ENCODE measurements at regions not wholly inside any gene's neighbourhood (a gene's known extent, or its start where the extent isn't known, plus 50 kb on each side); places are given as distances from the start of the nearest gene placed in this dataset.

DNA sequence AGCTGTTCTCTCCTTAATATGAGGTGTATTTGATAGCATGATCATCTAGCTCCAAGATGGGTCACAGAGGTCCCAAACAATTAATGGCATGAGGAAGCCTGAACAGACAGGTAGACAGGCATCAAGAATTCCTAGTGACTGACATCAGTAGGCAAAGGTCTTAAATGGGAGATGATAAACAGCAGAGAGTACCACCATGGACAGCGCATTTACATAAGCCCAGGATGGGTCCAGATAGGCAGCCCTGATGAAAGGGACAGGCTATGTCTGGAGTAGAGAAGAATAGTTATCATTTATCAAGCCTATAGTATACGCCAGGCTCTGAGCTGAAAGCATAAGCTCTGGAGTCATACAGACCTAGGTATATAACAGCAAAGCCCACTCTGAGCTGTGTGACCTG is 434.7 kb upstream of the SETBP1 start:
- DNase-seq, result no peak

DNA sequence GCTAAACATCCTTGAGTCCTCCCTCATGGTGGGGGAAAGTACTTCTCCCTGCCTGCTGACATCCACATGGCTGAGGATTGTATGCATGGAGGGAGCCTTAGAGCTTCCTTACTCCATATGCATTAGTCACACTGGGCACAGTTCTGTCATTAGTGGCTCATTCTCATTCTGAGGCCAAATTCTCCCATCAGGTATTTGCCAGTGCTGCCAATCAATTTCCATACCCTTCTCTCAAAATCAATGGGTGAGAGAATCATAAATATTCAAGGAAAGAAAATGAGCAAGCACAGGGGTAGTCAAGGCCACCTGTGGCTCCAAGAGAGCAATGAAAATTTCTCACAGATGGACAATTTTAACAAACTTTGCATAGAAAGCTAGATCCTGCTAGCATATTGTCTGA is 422.6 kb upstream of the SETBP1 start:
- no peak for DNase-seq

DNA sequence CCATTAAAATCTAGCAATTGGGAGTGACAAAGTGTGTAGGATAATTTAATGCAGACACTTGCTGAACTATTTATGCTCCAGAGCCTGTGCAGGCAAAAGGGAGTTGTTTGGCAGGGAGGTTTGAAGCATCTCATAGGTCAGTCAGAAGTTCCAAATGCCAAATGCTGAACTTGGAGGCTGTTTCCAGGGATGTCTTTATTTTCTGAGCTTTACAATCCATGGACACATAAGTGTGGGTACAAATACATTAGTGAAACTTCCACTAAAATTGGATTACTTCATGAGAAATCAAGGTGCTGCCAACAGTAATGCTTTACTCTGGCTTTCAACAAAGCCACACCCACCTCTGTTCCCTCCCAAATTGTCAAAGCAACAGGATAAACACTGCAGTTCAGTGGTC is 422.1 kb upstream of the SETBP1 start:
- no peak for DNase-seq

DNA sequence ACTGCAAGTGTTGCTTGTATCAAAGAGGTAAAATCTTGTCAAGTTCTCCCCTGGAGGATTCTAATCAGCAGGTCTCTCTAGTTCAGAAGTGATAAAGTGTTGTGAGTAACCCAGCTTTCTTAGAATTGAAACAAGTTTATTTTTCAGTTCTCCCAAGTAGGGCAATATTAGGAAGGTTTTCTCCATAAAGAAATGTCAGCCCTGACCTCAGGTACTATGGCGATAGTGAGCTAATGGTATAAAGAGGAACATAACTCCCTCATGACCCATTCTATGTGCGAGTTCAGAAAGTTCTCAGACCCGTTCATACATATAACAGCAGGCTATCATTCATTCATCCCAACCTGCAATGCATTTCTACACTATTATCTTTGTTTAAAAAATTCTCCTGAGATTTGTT is 421.1 kb upstream of the SETBP1 start:
- no peak for DNase-seq

DNA sequence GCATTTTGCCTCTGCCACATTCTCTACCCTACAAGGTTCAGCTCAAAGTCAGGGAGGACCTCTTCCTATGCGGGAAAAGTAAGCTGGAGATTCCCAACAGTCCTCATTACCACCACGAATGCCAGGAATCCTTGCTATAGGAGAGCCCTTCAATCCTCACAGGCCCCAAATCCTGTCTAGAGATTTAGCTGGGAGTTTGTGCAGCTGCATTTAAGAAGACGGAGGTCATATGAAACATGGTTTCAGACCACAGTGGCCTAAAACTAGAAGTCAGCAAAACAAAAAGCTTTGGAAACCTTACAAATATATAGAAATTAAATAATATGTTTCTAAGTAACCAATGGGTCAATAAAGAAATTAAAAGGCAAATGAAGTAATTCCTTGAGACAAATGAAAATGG is 415.3 kb upstream of the SETBP1 start:
- DNase-seq, result no peak

DNA sequence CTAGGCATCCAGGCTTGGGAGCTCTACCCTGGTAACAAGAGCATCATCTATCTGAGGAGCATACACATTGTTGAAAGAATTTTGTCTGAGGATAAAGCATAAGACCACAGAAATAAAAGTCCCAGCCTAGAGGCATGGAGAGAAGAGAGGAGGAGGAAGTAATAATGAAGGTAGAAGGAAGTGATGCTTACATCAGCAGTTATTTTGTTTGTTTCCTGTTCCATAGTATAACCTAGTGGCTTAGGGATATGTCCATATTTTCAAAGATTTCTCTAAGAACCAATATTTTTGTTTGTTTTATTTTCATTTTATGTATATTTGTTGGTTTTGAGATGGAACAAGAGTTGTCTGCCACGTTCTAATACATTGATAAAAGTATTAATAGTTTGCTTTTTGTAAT is 407.4 kb upstream of the SETBP1 start:
- no peak for DNase-seq

DNA sequence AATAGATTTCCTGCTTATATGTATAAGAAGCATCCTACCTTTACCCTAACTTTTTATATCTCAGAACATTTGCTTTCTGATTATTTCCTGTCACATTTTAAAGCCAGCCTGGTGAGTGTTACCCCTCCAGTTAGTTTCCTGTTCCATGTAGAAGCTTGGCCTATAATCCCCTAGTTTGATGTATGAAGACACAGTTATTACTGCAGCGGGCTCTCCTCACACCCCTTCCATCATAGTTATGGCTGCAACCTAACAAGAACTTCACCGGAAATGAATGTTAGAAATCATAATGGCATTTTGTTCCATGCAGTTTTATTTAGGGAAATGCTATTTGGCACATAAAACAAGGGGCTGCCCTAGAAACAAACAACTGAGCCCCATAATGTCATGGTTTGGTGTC is 400.2 kb upstream of the SETBP1 start:
- no peak for DNase-seq

DNA sequence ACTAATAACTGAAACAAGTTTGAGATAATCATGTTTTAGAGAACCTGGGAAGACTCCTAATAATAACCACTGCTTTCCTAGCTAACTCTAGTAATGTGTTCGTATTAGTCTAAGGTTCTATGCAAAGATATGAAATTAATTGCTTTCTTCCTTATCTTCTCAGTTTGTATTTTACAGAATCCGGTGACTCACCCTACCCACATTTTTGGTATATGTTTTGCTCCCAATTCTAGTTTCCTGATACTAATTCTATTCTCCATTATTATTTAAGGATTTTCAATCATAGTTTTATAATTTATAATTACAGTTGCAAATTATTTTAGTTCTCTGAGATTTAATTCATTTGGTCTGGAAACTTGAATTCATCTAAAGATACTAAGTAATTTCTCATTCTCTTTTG is 394.6 kb upstream of the SETBP1 start:
- no peak for DNase-seq

DNA sequence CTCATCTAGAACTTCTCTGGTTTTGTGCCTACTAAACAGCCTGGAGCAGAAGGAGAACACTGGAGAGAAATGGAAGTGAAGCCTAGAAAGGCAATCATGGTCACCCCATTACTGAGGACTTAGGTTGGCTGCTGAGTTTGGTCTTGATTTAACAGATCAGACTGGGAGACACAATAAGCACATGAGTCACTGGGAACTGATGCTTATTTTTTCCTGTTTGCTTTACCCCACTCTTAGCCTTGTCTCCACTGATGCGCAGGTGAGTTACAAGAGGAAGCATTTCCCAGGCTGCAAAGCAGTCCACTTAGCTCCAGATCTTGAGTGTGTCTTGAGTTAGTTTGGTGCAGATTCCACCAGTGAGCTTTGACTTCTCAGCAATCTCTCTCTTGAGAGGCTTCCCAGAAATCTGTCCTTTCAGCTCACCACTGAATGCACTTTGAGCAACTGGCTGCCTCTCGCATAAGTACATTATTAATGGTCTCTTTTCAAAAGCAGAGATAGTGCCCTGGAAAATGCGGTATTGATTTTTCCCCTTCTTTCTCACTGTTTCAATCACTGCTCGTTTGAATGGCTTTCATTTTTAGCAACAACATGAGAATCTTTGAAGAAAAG is 390.2 kb upstream of the SETBP1 start:
- no peak for DNase-seq

DNA sequence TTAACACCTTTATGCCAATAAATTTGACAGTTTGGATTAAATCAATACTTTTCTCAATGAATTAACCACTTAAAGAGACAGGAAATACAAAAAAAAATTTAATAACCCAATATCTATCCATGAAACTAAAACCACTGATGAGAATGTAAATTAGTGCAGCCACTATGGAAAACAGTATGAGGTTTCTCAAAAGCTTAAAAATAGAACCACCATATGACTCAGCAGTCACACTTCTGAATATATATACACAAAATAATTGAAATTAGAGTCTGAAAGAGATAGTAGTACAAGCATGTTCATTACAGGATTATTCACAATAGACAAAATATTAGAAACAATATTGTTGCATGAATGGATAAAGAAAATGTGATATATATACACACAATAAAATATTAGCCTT is 382.1 kb upstream of the SETBP1 start:
- no peak for DNase-seq

DNA sequence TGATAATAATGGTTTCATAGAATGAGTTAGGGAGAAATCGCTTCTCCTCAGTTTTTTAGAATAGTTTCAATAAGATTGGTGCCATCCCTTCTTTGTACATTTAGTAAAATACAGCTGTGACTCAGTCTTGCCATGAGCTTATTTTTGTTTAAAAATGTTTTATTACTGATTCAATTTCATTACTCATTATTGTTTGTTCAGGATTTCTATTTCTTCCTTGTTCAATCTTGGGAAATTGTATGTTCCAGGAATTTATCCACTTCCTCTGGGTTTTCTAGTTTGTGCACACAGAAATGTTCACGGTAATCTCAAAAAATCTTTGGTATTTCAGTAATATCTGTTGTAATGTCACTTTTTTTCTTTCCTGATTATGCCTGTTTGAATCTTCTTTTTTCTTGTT is 371.5 kb upstream of the SETBP1 start:
- DNase-seq, result peak; percentile 76

DNA sequence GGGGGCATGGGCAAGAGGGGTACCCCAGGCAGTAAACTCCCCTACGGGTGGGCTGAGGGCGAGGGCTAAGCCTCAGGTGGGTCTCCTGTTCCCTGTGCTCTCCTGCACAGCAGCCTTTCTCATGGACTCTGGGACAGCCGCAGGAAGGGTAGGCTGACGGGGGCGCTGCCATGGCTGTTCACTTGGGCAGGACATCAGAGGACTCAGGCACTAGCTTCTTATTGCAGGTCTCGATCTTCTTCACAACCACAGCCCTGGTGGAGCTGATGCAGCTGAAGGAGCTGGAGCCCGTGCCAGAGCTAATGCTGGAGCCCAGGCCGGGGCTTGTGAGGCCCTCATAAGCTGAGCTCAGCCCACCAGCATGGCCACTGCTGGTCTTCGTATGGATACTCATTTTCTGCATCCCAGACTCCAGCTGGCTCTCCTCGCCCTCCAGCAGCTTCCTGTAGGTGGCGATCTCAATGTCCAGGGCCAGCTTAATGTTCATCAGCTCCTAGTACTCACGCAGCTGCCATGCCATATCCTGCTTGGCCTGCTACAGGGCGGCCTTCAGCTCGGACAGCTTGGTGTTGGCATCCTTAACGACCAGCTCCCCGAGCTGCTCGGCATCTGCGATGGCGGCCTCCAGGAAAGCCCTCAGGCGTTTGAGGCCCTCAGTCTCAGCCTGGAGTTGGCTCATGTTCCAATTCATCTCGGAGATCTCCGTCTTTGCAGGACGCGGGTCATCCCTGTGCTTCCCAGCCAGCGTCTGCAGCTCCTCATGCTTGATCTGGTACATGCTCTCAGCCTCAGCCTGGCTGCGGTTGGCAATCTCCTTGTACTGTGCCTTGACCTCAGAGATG is 359.8 kb upstream of the SETBP1 start:
- DNase-seq, result no peak

DNA sequence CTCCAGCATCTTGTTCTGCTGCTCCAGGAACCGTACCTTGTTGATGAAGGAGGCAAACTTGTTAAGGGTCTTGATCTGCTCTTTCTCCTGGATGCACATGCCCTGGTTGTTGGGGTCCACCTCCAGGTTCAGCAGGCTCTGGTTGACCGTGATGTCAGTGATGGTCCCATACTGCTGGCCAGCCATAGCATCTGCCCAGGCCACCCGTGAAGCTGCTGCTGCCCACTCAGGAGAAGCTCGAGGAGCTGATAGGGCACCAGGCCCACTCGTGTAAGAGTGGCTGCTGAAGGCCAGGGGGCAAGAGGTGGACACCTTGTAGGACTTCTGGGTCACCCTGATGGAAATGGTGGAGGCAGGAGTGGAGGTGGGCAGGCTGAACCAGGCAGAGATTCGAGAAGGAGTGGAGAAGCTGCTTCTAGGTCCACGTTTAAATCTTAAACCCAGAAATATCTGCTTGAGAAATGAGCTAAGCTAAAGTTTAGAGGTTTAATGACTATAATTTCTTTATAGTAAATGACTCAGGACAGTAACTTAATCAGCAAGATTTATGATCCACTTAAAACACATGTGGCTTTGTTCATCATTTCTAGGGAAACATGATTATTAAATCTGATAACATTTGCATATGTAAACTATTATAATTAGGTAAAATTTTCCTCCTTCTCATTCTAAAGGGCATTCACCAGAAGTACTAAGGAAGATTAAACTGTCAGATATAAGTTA is 358.7 kb upstream of the SETBP1 start:
- DNase-seq, result peak; percentile 8

DNA sequence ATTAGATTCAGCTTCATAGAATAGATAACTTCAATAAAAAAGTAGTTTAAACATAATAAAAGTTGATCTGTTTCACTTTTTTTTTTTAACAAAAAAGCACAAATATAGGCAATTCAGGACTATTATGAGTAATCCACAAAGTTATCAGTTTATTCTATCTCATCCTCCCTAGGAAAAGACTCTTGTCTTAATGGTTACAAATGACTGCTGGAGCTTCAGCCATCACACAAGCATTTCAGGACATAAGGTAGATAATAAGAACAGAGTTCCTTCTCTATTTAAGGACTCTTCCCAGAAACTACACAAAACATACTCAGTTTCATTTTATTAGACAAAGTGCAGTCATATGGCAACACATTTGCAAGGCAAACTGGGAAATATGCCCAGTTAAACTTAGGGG is 357.6 kb upstream of the SETBP1 start:
- DNase-seq, result no peak

DNA sequence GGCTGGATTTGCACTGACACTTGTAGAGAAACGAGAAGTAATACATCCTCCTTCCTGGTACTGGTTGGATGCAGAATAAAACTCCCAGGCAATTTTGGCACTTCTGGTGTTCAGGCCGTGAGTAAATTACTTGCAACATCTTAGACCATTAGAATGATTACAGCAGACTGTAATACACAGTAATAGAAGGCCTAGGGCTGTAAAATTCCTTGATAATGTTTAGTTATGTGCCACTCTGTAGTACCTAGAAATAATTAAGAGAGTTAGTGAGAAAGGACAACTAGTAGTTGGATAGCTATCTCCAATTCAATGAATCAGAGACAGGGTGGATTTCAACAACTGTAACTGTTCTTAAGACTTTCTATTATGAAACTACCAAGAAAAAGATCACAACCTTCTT is 356.3 kb upstream of the SETBP1 start:
- no peak for DNase-seq

DNA sequence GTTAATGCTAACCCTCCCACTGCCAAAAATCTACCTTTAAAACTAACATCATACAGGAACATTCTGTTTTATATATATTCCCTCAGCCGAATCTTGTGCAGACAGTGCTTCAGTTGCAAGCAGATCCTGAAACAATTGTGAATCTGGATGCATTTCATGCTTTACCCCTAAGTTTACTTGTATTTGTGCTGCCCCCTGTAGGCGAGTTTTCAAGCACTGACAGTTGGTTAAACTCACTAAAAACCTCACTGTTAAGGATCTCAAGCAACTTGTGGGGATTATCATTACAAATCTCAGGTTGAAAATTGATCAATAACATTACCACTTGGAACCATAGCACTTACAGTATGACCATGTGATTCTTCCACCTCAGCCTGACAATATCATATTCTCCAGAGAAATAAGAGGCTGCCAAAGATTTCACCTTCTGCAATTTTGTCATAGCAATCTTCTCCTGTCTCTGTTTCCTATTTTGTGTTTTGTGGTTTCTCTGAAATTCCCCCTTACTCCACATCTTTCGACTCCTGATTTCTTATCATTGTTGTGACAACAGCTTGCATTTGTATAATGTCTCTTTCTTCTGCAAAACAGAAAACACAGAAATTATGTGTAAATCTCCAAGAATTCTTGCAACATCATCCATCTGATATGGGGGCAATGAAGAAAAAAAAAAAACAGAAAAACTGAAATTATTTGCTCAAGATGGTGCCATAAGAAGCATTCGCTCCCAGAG is 354.6 kb upstream of the SETBP1 start:
- peak; percentile 62 for DNase-seq

DNA sequence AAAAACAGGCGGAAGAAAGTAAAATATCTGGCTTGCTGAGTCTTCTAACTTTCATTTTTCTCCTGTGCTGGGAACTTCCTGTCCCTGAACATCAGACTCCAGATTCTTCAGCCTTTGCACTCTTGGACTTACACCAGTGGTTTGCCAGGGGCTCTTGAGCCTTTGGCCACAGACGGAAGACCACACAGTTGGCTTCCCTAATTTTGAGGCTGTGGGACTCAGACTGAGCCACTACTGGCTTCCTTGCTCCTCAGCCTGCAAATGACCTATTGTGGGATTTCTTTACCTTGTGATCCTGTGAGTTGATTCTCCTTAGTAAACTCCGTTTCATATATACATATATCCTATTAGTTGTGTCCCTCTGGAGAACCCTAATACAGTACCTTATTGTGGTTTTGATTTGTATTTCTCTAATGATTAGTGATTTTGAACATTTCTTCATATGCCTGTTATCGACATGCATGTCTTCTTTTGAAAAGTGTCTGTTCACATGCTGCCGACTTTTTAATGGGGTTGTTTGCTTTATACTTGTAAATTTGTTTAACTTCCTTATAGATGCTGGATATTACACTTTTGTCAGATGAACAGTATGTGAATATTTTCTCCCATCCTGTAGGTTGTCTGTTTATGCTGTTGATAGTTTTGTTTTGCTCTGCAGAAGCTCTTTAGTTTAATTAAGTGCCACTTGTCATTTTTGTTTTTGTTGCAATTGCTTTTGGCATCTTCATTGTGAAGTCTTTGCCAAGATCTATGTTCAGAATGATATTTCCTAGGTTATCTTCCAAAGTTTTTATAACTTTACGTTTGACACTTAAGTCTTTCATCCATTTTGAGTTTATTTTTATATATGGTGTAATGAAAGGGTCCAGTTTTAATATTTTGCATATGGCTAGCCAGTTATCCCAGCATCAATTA is 348.8 kb upstream of the SETBP1 start:
- no peak for DNase-seq

DNA sequence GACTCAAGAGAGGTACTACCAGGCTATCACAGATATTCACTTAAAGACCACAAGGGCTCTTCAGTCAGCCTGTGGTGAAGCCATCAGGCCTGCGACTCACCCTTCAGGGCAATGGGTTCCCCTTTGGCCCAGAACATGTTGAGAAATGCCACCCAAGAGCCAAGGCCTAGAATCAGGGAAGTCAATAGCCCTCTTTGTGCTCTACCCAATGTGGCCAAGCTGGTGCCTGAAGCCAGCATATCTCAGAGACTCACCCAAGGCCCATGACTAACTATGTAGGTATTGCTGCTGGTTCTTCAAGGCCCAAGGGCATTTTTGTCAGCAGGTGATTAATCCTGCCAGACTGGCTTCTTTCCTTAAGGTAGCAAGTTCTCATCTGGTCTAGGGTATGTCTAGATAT is 338.9 kb upstream of the SETBP1 start:
- DNase-seq, result peak; percentile 1

DNA sequence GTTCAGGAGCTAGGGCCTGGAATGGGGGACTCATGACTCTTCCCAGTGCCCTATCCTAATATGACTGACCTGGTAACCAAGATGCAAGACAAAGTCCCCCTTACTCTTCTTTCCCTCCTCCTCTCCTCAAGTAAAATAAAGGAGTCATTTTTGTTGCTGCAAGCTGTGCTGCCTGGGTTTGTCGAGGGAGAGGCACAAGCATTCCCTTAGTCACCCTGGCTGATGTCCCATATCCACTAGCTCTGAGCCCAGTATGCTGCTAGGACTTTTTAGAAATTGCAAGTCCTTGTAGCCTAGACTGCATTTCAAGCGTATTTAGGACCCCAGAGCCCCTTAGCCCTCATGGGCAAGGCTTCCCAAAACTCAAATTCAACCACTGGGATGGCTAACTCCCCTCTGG is 338.5 kb upstream of the SETBP1 start:
- DNase-seq, result no peak

DNA sequence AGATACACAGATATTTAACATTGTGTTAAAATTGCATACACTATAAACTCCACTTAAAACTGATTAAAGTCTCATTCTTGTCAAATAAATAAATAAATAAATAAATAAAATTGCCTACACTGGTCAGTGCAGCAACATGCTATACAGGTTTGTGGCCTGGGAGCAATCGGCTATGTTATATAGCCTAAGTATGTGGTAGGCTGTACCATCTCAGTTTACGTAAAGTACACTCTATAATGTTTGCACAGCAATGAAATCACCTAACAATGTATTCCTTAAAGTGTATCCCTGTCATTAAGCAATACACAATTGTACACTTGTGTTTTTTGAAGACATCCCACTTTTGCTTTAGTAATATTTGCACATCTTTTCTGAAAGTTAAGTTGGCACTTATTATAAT is 337.7 kb upstream of the SETBP1 start:
- no peak for DNase-seq

DNA sequence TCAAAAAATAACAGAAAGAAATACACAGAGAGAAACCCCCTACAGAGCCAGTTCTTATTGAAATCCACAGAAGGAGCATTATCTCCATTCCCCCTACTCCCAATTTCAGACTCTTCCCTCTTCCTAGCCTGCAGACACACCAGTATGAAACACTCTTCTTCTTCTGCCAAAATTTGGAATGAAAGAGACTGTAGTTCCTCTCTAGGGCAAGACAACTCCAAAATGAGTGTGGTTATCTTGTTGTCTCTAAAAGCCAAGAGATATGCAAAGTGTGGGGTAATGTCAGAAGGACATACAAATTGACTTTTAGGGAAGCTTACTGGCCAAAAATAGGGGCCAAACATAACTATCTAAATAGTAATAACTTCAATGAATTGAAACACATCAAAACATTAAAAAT is 337.1 kb upstream of the SETBP1 start:
- DNase-seq, result no peak

DNA sequence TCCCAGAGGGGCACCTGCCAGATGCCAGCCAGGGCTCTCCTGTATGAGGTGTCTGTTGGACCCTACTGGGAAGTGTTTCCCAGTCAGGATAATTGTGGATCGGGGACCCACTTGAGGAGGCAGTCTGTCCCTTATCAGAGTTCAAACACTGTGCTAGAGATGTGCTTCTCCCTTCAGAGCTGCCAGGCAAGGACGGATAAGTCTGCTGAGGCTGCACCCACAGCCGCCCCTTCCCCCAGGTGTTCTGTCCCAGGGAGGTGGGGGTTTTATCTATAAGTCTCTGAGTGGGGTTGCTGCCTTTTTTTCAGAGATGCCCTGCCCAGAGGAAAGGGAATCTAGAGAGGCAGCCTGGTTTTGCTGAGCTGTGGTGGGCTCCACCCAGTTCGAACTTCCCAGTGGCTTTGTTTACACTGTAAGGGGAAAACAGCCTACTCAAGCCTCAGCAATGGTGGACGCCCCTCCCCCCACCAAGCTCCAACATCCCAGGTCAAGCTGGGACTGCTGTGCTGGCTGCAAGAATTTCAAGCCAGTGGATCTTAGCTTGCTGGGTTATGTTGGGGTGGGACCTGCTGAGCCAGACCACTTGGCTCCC is 324.0 kb upstream of the SETBP1 start:
- no peak for DNase-seq
